Spleen (tissue), 7 donors: ENCODE measurements at regions not wholly inside any gene's neighbourhood (a gene's known extent, or its start where the extent isn't known, plus 50 kb on each side); places are given as distances from the start of the nearest gene placed in this dataset.

ENCODE experiments used
- CTCF ChIP-seq, 11 experiments: fragments of 200-600 bp in 7 of 11; fragments of 450-650 bp in 4 of 11; sonication (generic) in 4 of 11; IDR thresholded peaks in 8 of 11; conservative IDR thresholded peaks in 3 of 11; 1 replicate in 7 of 11; 2 replicates in 4 of 11; pipeline versions ENCODE4 v1.4.0 to v1.8.0; 2016 to 2021; ENCODE audit warnings: antibody characterized with exemption in 11 of 11, inconsistent platforms in 4 of 11, mild to moderate bottlenecking in 1 of 11
- POLR2A ChIP-seq, 3 donors: fragments of 450-650 bp; IDR thresholded peaks; one replicate each; pipeline ENCODE4 v1.5.1; 2017; ENCODE audit warnings: antibody characterized with exemption in 3 of 3, mild to moderate bottlenecking in 1 of 3
- donor health status: DM: no; HTN: no; CAD: no; lungs with moderate emphysema.
- donor health status: DM: no; HTN: no; CAD: no.
- donor health status: DM: no; HTN: no; CAD: no.

- TF ChIP-seq CTCF (IDR thresholded peaks at IDR 0.05 in 8 of 11, conservative IDR thresholded peaks at IDR 0.05 in 3 of 11): no peak
- TF ChIP-seq POLR2A (IDR thresholded peaks at IDR 0.05): no peak
Observed at GRCh38 chr22:22351366-22351765, 106.8 kb downstream of the VPREB1 start.
